ENCODE measurements at regions not wholly inside any gene's neighbourhood (a gene's known extent, or its start where the extent isn't known, plus 50 kb on each side); places are given as distances from the start of the nearest gene placed in this dataset.

DNA sequence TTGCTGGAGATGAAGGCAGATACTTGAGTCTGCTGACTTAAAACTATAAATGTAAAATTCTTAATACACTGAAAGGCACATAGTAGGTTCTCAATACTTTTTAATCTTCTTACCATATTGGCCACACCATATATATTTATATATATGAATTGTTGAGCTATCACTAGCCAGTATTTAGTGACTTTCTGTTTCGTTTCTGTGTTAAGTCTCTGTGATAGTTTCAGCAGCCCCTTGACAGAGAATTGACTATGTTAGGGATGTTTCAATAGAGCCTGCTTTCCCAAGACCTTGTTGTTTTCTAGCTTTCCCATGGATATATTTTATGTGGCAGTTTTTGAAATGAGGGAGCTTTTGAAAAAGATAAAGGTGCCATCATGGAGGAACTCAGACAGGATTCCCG is 206.5 kb upstream of the GOT2 start:
- TF ChIP-seq, protein P1, sequence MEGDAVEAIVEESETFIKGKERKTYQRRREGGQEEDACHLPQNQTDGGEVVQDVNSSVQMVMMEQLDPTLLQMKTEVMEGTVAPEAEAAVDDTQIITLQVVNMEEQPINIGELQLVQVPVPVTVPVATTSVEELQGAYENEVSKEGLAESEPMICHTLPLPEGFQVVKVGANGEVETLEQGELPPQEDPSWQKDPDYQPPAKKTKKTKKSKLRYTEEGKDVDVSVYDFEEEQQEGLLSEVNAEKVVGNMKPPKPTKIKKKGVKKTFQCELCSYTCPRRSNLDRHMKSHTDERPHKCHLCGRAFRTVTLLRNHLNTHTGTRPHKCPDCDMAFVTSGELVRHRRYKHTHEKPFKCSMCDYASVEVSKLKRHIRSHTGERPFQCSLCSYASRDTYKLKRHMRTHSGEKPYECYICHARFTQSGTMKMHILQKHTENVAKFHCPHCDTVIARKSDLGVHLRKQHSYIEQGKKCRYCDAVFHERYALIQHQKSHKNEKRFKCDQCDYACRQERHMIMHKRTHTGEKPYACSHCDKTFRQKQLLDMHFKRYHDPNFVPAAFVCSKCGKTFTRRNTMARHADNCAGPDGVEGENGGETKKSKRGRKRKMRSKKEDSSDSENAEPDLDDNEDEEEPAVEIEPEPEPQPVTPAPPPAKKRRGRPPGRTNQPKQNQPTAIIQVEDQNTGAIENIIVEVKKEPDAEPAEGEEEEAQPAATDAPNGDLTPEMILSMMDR (IDR thresholded peaks at IDR 0.05 in 2 of 3, conservative IDR thresholded peaks at IDR 0.05 in 1 of 3; ENCODE audit: control insufficient read depth in 2 of 3, extremely low read depth in 1 of 3, insufficient read depth in 1 of 3, low read depth in 3 of 3, low read length in 3 of 3): no peak
- TF ChIP-seq NR2C2 (IDR thresholded peaks at IDR 0.05; ENCODE audit: borderline replicate concordance, control insufficient read depth, insufficient read length, low read depth) (no peak), NRF1 (conservative IDR thresholded peaks at IDR 0.05; ENCODE audit: low read depth, low read length) (no peak), POLR2A (IDR thresholded peaks at IDR 0.05; ENCODE audit: low read depth, low read length) (no peak)
